ENCODE measurements at regions not wholly inside any gene's neighbourhood (a gene's known extent, or its start where the extent isn't known, plus 50 kb on each side); places are given as distances from the start of the nearest gene placed in this dataset.

GRCh38 chr10:110403593-110403992, 94.1 kb upstream of the DUSP5 start:
- no peaks in the 10 kb centered on the region for H3K9me3 Mint-ChIP-seq
- Histone ChIP-seq H3K27me3 (ENCODE audit: control insufficient read depth in 1 of 2, insufficient read depth in 2 of 2, low read length in 2 of 2) (no peaks in the 10 kb centered on the region), H3K4me1 (ENCODE audit: insufficient read depth, low read length) (no peaks in the 10 kb centered on the region), H3K27ac (ENCODE audit: low read depth in 1 of 2, low read length in 2 of 2) (no peak overlapping the region), H3K4me3 (ENCODE audit: low read length) (no peak overlapping the region), H3K9me3 (ENCODE audit: control insufficient read depth in 1 of 2, insufficient read depth in 1 of 2, low read length in 2 of 2) (no peaks in the 10 kb centered on the region), H3K36me3 (ENCODE audit: insufficient read depth, low read length) (no peaks in the 10 kb centered on the region)
- DNase-seq: no peak
- no peaks in the 10 kb centered on the region for H3K27me3 Mint-ChIP-seq
- H3K27ac Mint-ChIP-seq: no peak overlapping the region
- no peak overlapping the region for H3K4me3 Mint-ChIP-seq
- ChIA-PET CTCF (interaction anchor here (0.8 kb wide), 1 partner anchor 37 kb away, joined by 4 read pairs; no protein-coding TSS in a partner anchor), POLR2A (no interaction called here)
- ATAC-seq (ENCODE audit: poor library complexity): no peak
- H3K36me3 Mint-ChIP-seq (ENCODE audit: low read depth): no peaks in the 10 kb centered on the region
- TF ChIP-seq CTCF (IDR thresholded peaks at IDR 0.05): no peak
- no peaks in the 10 kb centered on the region for H3K4me1 Mint-ChIP-seq (ENCODE audit: low read depth)
- intact Hi-C loops (cut with DNase I, micrococcal nuclease): no loop called here

GRCh38 chr10:110404413-110404812, 93.3 kb upstream of the DUSP5 start:
- Histone ChIP-seq H3K4me3 (ENCODE audit: low read length) (no peak overlapping the region), H3K9me3 (ENCODE audit: control insufficient read depth in 1 of 2, insufficient read depth in 1 of 2, low read length in 2 of 2) (no peaks in the 10 kb centered on the region), H3K4me1 (ENCODE audit: insufficient read depth, low read length) (no peaks in the 10 kb centered on the region), H3K27ac (ENCODE audit: low read depth in 1 of 2, low read length in 2 of 2) (no peak overlapping the region), H3K36me3 (ENCODE audit: insufficient read depth, low read length) (no peaks in the 10 kb centered on the region), H3K27me3 (ENCODE audit: control insufficient read depth in 1 of 2, insufficient read depth in 2 of 2, low read length in 2 of 2) (no peaks in the 10 kb centered on the region)
- Mint-ChIP-seq H3K36me3 (ENCODE audit: low read depth) (no peaks in the 10 kb centered on the region), H3K27ac (no peak overlapping the region), H3K4me3 (no peak overlapping the region), H3K9me3 (no peaks in the 10 kb centered on the region), H3K4me1 (ENCODE audit: low read depth) (no peaks in the 10 kb centered on the region), H3K27me3 (no peaks in the 10 kb centered on the region)
- CTCF ChIA-PET: no interaction called here
- TF ChIP-seq CTCF (IDR thresholded peaks at IDR 0.05): no peak
- no peak for DNase-seq
- POLR2A ChIA-PET: no interaction called here
- intact Hi-C loops (cut with DNase I, micrococcal nuclease): no loop called here
- ATAC-seq (ENCODE audit: poor library complexity): no peak

- CTCF ChIA-PET: no interaction called here
- H3K4me3 Mint-ChIP-seq: no peak overlapping the region
- H3K27me3 Mint-ChIP-seq: no peaks in the 10 kb centered on the region
- no peak overlapping the region for H3K27ac Mint-ChIP-seq
- no peak for ATAC-seq (ENCODE audit: poor library complexity)
- H3K27me3 ChIP-seq (ENCODE audit: control insufficient read depth in 1 of 2, insufficient read depth in 2 of 2, low read length in 2 of 2): no peaks in the 10 kb centered on the region
- H3K27ac ChIP-seq (ENCODE audit: low read depth in 1 of 2, low read length in 2 of 2): no peak overlapping the region
- POLR2A ChIA-PET: no interaction called here
- no peak for TF ChIP-seq CTCF (IDR thresholded peaks at IDR 0.05)
- no peaks in the 10 kb centered on the region for H3K9me3 Mint-ChIP-seq
- no peaks in the 10 kb centered on the region for H3K36me3 ChIP-seq (ENCODE audit: insufficient read depth, low read length)
- H3K4me3 ChIP-seq (ENCODE audit: low read length): no peak overlapping the region
- H3K4me1 Mint-ChIP-seq (ENCODE audit: low read depth): no peaks in the 10 kb centered on the region
- H3K9me3 ChIP-seq (ENCODE audit: control insufficient read depth in 1 of 2, insufficient read depth in 1 of 2, low read length in 2 of 2): no peaks in the 10 kb centered on the region
- no peaks in the 10 kb centered on the region for H3K4me1 ChIP-seq (ENCODE audit: insufficient read depth, low read length)
- intact Hi-C loops (cut with DNase I, micrococcal nuclease): no loop called here
- DNase-seq: no peak
- H3K36me3 Mint-ChIP-seq (ENCODE audit: low read depth): no peaks in the 10 kb centered on the region
These were observed 92.9 kb upstream of the DUSP5 start for GRCh38 chr10:110404825-110405224.
